ENCODE measurements at regions not wholly inside any gene's neighbourhood (a gene's known extent, or its start where the extent isn't known, plus 50 kb on each side); places are given as distances from the start of the nearest gene placed in this dataset.

- Histone ChIP-seq H3K9me1 (ENCODE audit: control insufficient read depth, insufficient read depth, low read length) (no peaks in the 10 kb centered on the region), H3K79me2 (ENCODE audit: control insufficient read depth, insufficient read depth, low read length) (no peaks in the 10 kb centered on the region), H3K36me3 (ENCODE audit: control insufficient read depth, insufficient read depth, low read length) (no peaks in the 10 kb centered on the region), H3K4me1 (replicated peaks in 1 of 2; ENCODE audit: control insufficient read depth in 2 of 2, insufficient read depth in 2 of 2, low read length in 2 of 2) (no peaks in the 10 kb centered on the region), H4K20me1 (replicated peaks; ENCODE audit: control insufficient read depth, insufficient read depth, low read length) (no peaks in the 10 kb centered on the region), H3K9ac (ENCODE audit: insufficient read depth in 1 of 2, low read depth in 2 of 2, low read length in 2 of 2) (no peak overlapping the region), H3K9me3 (replicated peaks; ENCODE audit: control insufficient read depth, insufficient read depth, low read depth, low read length) (no peaks in the 10 kb centered on the region), H3K4me3 (no peak overlapping the region), H3K4me2 (ENCODE audit: insufficient read depth, low read length) (no peak overlapping the region), H2AFZ (ENCODE audit: low read depth, low read length) (no peak overlapping the region), H3K27ac (ENCODE audit: extremely low read depth, low read depth, low read length) (no peak overlapping the region), H3K27me3 (ENCODE audit: control insufficient read depth in 2 of 2, insufficient read depth in 2 of 2, low read length in 2 of 2) (no peaks in the 10 kb centered on the region)
- no TSS peak for BruUV-seq (replicated peaks)
- 0% methylated on average over 2 of the region's 2 CpGs for WGBS (ENCODE audit: insufficient coverage, low coverage, missing lambda C conversion rate)
- in situ Hi-C loops (cut with MboI) (no loop called here), intact Hi-C loops (cut with micrococcal nuclease) (no loop called here)
- POLR2A ChIA-PET: no interaction called here
- TF ChIP-seq EHMT2 (IDR thresholded peaks at IDR 0.05): no peak
- TF ChIP-seq ZNF384 (IDR thresholded peaks at IDR 0.05; ENCODE audit: low read depth, low read length): no peak
- TF ChIP-seq TBL1XR1 (IDR thresholded peaks at IDR 0.05; ENCODE audit: low read length in 2 of 2): no peak
- no peak for TF ChIP-seq ZNF76 (CRISPR knock-in tag; IDR thresholded peaks at IDR 0.05; ENCODE audit: borderline replicate concordance)
- TF ChIP-seq BRD4 (IDR thresholded peaks at IDR 0.05): no peak
- TF ChIP-seq HOMEZ (CRISPR knock-in tag; IDR thresholded peaks at IDR 0.05): no peak
- DNase-seq (ENCODE audit: extremely low read depth in 1 of 4, low spot score in 3 of 4): no peak
- CTCF ChIA-PET (ENCODE audit: low intra/inter-chr PET ratio): no interaction called here
- FAIRE-seq: no peak
- ATAC-seq: no peak
Observed at GRCh38 chr5:143717400-143717799, 94.6 kb upstream of the HMHB1 start.

- Histone ChIP-seq H3K4me2 (ENCODE audit: insufficient read depth, low read length) (no peak overlapping the region), H3K4me3 (no peak overlapping the region), H3K9me3 (replicated peaks; ENCODE audit: control insufficient read depth, insufficient read depth, low read depth, low read length) (no peaks in the 10 kb centered on the region), H3K27me3 (ENCODE audit: control insufficient read depth in 2 of 2, insufficient read depth in 2 of 2, low read length in 2 of 2) (no peaks in the 10 kb centered on the region), H3K4me1 (replicated peaks in 1 of 2; ENCODE audit: control insufficient read depth in 2 of 2, insufficient read depth in 2 of 2, low read length in 2 of 2) (no peaks in the 10 kb centered on the region), H3K36me3 (ENCODE audit: control insufficient read depth, insufficient read depth, low read length) (no peaks in the 10 kb centered on the region), H2AFZ (ENCODE audit: low read depth, low read length) (no peak overlapping the region), H4K20me1 (replicated peaks; ENCODE audit: control insufficient read depth, insufficient read depth, low read length) (no peaks in the 10 kb centered on the region), H3K27ac (ENCODE audit: extremely low read depth, low read depth, low read length) (no peak overlapping the region), H3K9me1 (ENCODE audit: control insufficient read depth, insufficient read depth, low read length) (no peaks in the 10 kb centered on the region), H3K9ac (ENCODE audit: insufficient read depth in 1 of 2, low read depth in 2 of 2, low read length in 2 of 2) (no peak overlapping the region), H3K79me2 (ENCODE audit: control insufficient read depth, insufficient read depth, low read length) (no peaks in the 10 kb centered on the region)
- FAIRE-seq: no peak
- ATAC-seq: no peak
- CTCF ChIA-PET (ENCODE audit: low intra/inter-chr PET ratio): no interaction called here
- WGBS (ENCODE audit: insufficient coverage, low coverage, missing lambda C conversion rate): 1% methylated on average over 4 of the region's 4 CpGs
- BruUV-seq (replicated peaks): no TSS peak
- no peak for DNase-seq (ENCODE audit: extremely low read depth in 1 of 4, low spot score in 3 of 4)
- POLR2A ChIA-PET: no interaction called here
- in situ Hi-C loops (cut with MboI) (no loop called here), intact Hi-C loops (cut with micrococcal nuclease) (no loop called here)
- TF ChIP-seq MYBL2 (IDR thresholded peaks at IDR 0.05; ENCODE audit: low read depth) (no peak), MYBL2 (CRISPR knock-in tag; IDR thresholded peaks at IDR 0.05; ENCODE audit: borderline replicate concordance) (no peak)
Observed at GRCh38 chr5:143716881-143717280, 95.1 kb upstream of the HMHB1 start.

All from K562 (cell line).